Esophagus muscularis mucosa (tissue), 4 donors: ENCODE measurements at regions not wholly inside any gene's neighbourhood (a gene's known extent, or its start where the extent isn't known, plus 50 kb on each side); places are given as distances from the start of the nearest gene placed in this dataset.

Source experiments
- DNase-seq: peaks from one replicate; pipeline ENCODE4 v3.0.0-alpha.2; 2017; ENCODE audit errors: extremely low spot score
- H3K27ac ChIP-seq, 4 donors: fragments of 200-600 bp; sonication (generic); replicated peaks in 1 of 4; 1 replicate in 3 of 4; 2 replicates in 1 of 4; pipeline ENCODE4 v1.5.1; 2016 to 2019; ENCODE audit warnings: mild to moderate bottlenecking in 1 of 4
- H3K27me3 ChIP-seq, 4 donors: fragments of 200-600 bp; sonication (generic); one replicate each; pipeline versions ENCODE4 v1.5.1 to v1.6.0; 2016 to 2019
- H3K36me3 ChIP-seq, 4 donors: fragments of 200-600 bp; sonication (generic); one replicate each; pipeline ENCODE4 v1.5.1; 2016 to 2019
- H3K4me1 ChIP-seq, 4 donors: fragments of 200-600 bp; sonication (generic); one replicate each; pipeline ENCODE4 v1.5.1; 2016 to 2019
- H3K4me3 ChIP-seq, 4 donors: fragments of 200-600 bp; sonication (generic); 1 replicate in 2 of 4; 2 replicates in 2 of 4; pipeline ENCODE4 v1.5.1; 2016 to 2019; ENCODE audit warnings: mild to moderate bottlenecking in 4 of 4, moderate library complexity in 1 of 4
- H3K9me3 ChIP-seq, 4 donors: fragments of 200-600 bp; sonication (generic); 1 replicate in 3 of 4; 2 replicates in 1 of 4; pipeline ENCODE4 v1.5.1; 2016 to 2019
- CTCF ChIP-seq, 3 experiments: fragments of 200-600 bp in 2 of 3; fragments of 450-650 bp in 1 of 3; sonication (generic) in 2 of 3; IDR thresholded peaks; one replicate each; pipeline ENCODE4 v1.5.1; 2017 to 2019; ENCODE audit warnings: antibody characterized with exemption in 3 of 3, mild to moderate bottlenecking in 2 of 3, moderate library complexity in 1 of 3
- EP300 ChIP-seq: sonication (generic); formaldehyde crosslinking; IDR thresholded peaks from one replicate; pipeline ENCODE4 v1.6.1; 2017; ENCODE audit warnings: antibody characterized with exemption
- POLR2A ChIP-seq: fragments of 450-650 bp; IDR thresholded peaks from one replicate; pipeline ENCODE4 v1.6.1; 2017; ENCODE audit warnings: antibody characterized with exemption, moderate library complexity, mild to moderate bottlenecking, low read depth
- POLR2AphosphoS5 ChIP-seq, 2 donors: sonication (generic); formaldehyde crosslinking; IDR thresholded peaks; one replicate each; pipeline ENCODE4 v1.6.1; 2017; ENCODE audit warnings: antibody characterized with exemption in 2 of 2
- WGBS: methylation state at CpG from one replicate; pipeline ENCODE4 v1.1.5; 2018; 5-methylcytosine and 5-hydroxymethylcytosine counted together
- intact Hi-C: fragments of 100-400 bp; cut with DNase I; formaldehyde crosslinking; loops from one replicate; pipeline ENCODE4 v1.15.1; 2023

- Histone ChIP-seq H3K9me3 (peaks cover 0 to 4% (median 0%) of the 10 kb centered on the region in 4 donors), H3K36me3 (no peaks in the 10 kb centered on the region), H3K27ac (no peak overlapping the region), H3K4me3 (no peak overlapping the region), H3K27me3 (no peaks in the 10 kb centered on the region), H3K4me1 (peaks cover 0 to 25% (median 5%) of the 10 kb centered on the region in 4 donors)
- no peak for TF ChIP-seq POLR2A
- peak; percentile 44 to 70 (median 48) for TF ChIP-seq CTCF (IDR thresholded peaks at IDR 0.05)
- intact Hi-C loops, result loop anchor here (10.0 kb wide), 1 partner anchor 347 kb away; no protein-coding TSS in a partner anchor
- no peak for DNase-seq
- WGBS, result 87% methylated on average over 6 of the region's 6 CpGs
Observed at GRCh38 chr6:144931172-144932035, 646.3 kb downstream of the UTRN start.

GRCh38 chr6:144932621-144933020 lies 647.5 kb downstream of the UTRN start:
- intact Hi-C loops, result loop anchor here (10.0 kb wide), 1 partner anchor 348 kb away; no protein-coding TSS in a partner anchor
- TF ChIP-seq POLR2AphosphoS5 (IDR thresholded peaks at IDR 0.05) (no peak), CTCF (IDR thresholded peaks at IDR 0.05) (no peak), POLR2A (no peak), EP300 (no peak)

GRCh38 chr6:144935181-144935580 lies 650.0 kb downstream of the UTRN start:
- intact Hi-C loops, result loop anchor here (10.0 kb wide), 1 partner anchor 350 kb away; no protein-coding TSS in a partner anchor

More at GRCh38 chr6:144932621-144933020, 647.5 kb downstream of the UTRN start:
- Histone ChIP-seq H3K4me1 (peaks cover 0 to 25% (median 5%) of the 10 kb centered on the region in 4 donors), H3K4me3 (no peak overlapping the region), H3K27ac (no peak overlapping the region), H3K27me3 (no peaks in the 10 kb centered on the region), H3K36me3 (no peaks in the 10 kb centered on the region), H3K9me3 (peaks cover 0 to 4% (median 0%) of the 10 kb centered on the region in 4 donors)
- 73% methylated on average over 1 of the region's 1 CpG for WGBS
- DNase-seq, result no peak

GRCh38 chr6:144935661-144936060 lies 650.5 kb downstream of the UTRN start:
- no peak for TF ChIP-seq EP300
- no peak for TF ChIP-seq CTCF (IDR thresholded peaks at IDR 0.05)
- no peak for TF ChIP-seq POLR2A
- no peak for TF ChIP-seq POLR2AphosphoS5 (IDR thresholded peaks at IDR 0.05)
- H3K9me3 ChIP-seq, result peaks cover 0 to 4% (median 0%) of the 10 kb centered on the region in 4 donors
- H3K27me3 ChIP-seq, result no peaks in the 10 kb centered on the region
- intact Hi-C loops, result loop anchor here (10.0 kb wide), 1 partner anchor 351 kb away; no protein-coding TSS in a partner anchor
- no peak for DNase-seq
- H3K4me1 ChIP-seq, result peaks cover 0 to 7% (median 0%) of the 10 kb centered on the region in 4 donors
- 94% methylated on average over 1 of the region's 1 CpG for WGBS
- H3K4me3 ChIP-seq, result no peak overlapping the region
- no peaks in the 10 kb centered on the region for H3K36me3 ChIP-seq
- H3K27ac ChIP-seq, result no peak overlapping the region

More at GRCh38 chr6:144935181-144935580, 650.0 kb downstream of the UTRN start:
- Histone ChIP-seq H3K4me1 (peaks cover 0 to 12% (median under 1%) of the 10 kb centered on the region in 4 donors), H3K9me3 (peaks cover 0 to 4% (median 0%) of the 10 kb centered on the region in 4 donors), H3K27me3 (no peaks in the 10 kb centered on the region), H3K36me3 (no peaks in the 10 kb centered on the region), H3K4me3 (no peak overlapping the region), H3K27ac (no peak overlapping the region)
- DNase-seq, result no peak
- TF ChIP-seq POLR2A (no peak), POLR2AphosphoS5 (IDR thresholded peaks at IDR 0.05) (no peak), CTCF (IDR thresholded peaks at IDR 0.05) (no peak), EP300 (no peak)
